DMS 273 (cell line): ENCODE measurements at regions not wholly inside any gene's neighbourhood (a gene's known extent, or its start where the extent isn't known, plus 50 kb on each side); places are given as distances from the start of the nearest gene placed in this dataset.
A peak's percentile ranks its signal among the peaks of the same experiment; 100 is the strongest.

Experiments used
- DNase-seq: peaks from one replicate; lab custom pipeline; 2025; ENCODE audit not compliant: unreplicated experiment; lab: John Stamatoyannopoulos, UW

GRCh38 chr5:156232251-156232869, 94.6 kb upstream of the SGCD start:
- DNase-seq, result no peak

GRCh38 chr5:156237361-156237760, 89.6 kb upstream of the SGCD start:
- no peak for DNase-seq

GRCh38 chr5:156239800-156240199, 87.2 kb upstream of the SGCD start:
- no peak for DNase-seq

GRCh38 chr5:156240414-156240813, 86.5 kb upstream of the SGCD start:
- DNase-seq, result peak; percentile 11

GRCh38 chr5:156241266-156241665, 85.7 kb upstream of the SGCD start:
- DNase-seq, result no peak

- no peak for DNase-seq
Observed at GRCh38 chr5:156245895-156246294, 81.1 kb upstream of the SGCD start.

GRCh38 chr5:156251076-156251475, 75.9 kb upstream of the SGCD start:
- no peak for DNase-seq

GRCh38 chr5:156253130-156253529, 73.8 kb upstream of the SGCD start:
- no peak for DNase-seq

GRCh38 chr5:156254196-156254595, 72.8 kb upstream of the SGCD start:
- no peak for DNase-seq

GRCh38 chr5:156256642-156257041, 70.3 kb upstream of the SGCD start:
- DNase-seq, result no peak

GRCh38 chr5:156258934-156259333, 68.0 kb upstream of the SGCD start:
- peak; percentile 39 for DNase-seq

- peak; percentile 80 for DNase-seq
Observed at GRCh38 chr5:156259618-156260017, 67.3 kb upstream of the SGCD start.

- no peak for DNase-seq
Observed at GRCh38 chr5:156261275-156261939, 65.6 kb upstream of the SGCD start.

- no peak for DNase-seq
Observed at GRCh38 chr5:156271569-156271968, 55.4 kb upstream of the SGCD start.

- DNase-seq, result no peak
Observed at GRCh38 chr5:156272139-156272538, 54.8 kb upstream of the SGCD start.

GRCh38 chr5:156273325-156273724, 53.6 kb upstream of the SGCD start:
- no peak for DNase-seq

- DNase-seq, result no peak
Observed at GRCh38 chr5:156274453-156274852, 52.5 kb upstream of the SGCD start.
